ENCODE measurements at regions not wholly inside any gene's neighbourhood (a gene's known extent, or its start where the extent isn't known, plus 50 kb on each side); places are given as distances from the start of the nearest gene placed in this dataset.

- H3K4me3 ChIP-seq: no peak overlapping the region
- H3K27ac ChIP-seq: no peak overlapping the region
Measured at GRCh38 chr7:21071561-21072501, 285.1 kb upstream of the SP8 start.

- Histone ChIP-seq H3K27ac (no peak overlapping the region), H3K4me3 (no peak overlapping the region)
Measured at GRCh38 chr7:21076054-21076453, 289.4 kb upstream of the SP8 start.

- H3K27ac ChIP-seq: no peak overlapping the region
- H3K4me3 ChIP-seq: no peak overlapping the region
Measured at GRCh38 chr7:21076574-21076973, 289.9 kb upstream of the SP8 start.

- Histone ChIP-seq H3K27ac (no peak overlapping the region), H3K4me3 (no peak overlapping the region)
Measured at GRCh38 chr7:21077602-21078001, 290.9 kb upstream of the SP8 start.

GRCh38 chr7:21084286-21084685, 297.6 kb upstream of the SP8 start:
- Histone ChIP-seq H3K4me3 (no peak overlapping the region), H3K27ac (no peak overlapping the region)

GRCh38 chr7:21086688-21087087, 300.0 kb upstream of the SP8 start:
- Histone ChIP-seq H3K27ac (no peak overlapping the region), H3K4me3 (no peak overlapping the region)

- no peak overlapping the region for H3K27ac ChIP-seq
- H3K4me3 ChIP-seq: no peak overlapping the region
Measured at GRCh38 chr7:21089653-21090052, 303.0 kb upstream of the SP8 start.

GRCh38 chr7:21092766-21093702, 306.3 kb upstream of the SP8 start:
- no peak overlapping the region for H3K4me3 ChIP-seq
- no peak overlapping the region for H3K27ac ChIP-seq

GRCh38 chr7:21094589-21094988, 307.9 kb upstream of the SP8 start:
- no peak overlapping the region for H3K27ac ChIP-seq
- H3K4me3 ChIP-seq: no peak overlapping the region

- H3K4me3 ChIP-seq: no peak overlapping the region
- H3K27ac ChIP-seq: no peak overlapping the region
Measured at GRCh38 chr7:21099432-21099831, 312.7 kb upstream of the SP8 start.

- H3K27ac ChIP-seq: no peak overlapping the region
- H3K4me3 ChIP-seq: no peak overlapping the region
Measured at GRCh38 chr7:21099955-21100354, 313.3 kb upstream of the SP8 start.

- H3K27ac ChIP-seq: no peak overlapping the region
- no peak overlapping the region for H3K4me3 ChIP-seq
Measured at GRCh38 chr7:21101541-21101940, 314.9 kb upstream of the SP8 start.

- Histone ChIP-seq H3K27ac (no peak overlapping the region), H3K4me3 (no peak overlapping the region)
Measured at GRCh38 chr7:21103426-21104123, 316.9 kb upstream of the SP8 start.

GRCh38 chr7:21104124-21104500, 317.4 kb upstream of the SP8 start:
- Histone ChIP-seq H3K4me3 (no peak overlapping the region), H3K27ac (no peak overlapping the region)

GRCh38 chr7:21106296-21106732, 319.6 kb upstream of the SP8 start:
- no peak overlapping the region for H3K27ac ChIP-seq
- H3K4me3 ChIP-seq: no peak overlapping the region

GRCh38 chr7:21107101-21107500, 320.4 kb upstream of the SP8 start:
- Histone ChIP-seq H3K4me3 (no peak overlapping the region), H3K27ac (no peak overlapping the region)

- H3K4me3 ChIP-seq: no peak overlapping the region
- no peak overlapping the region for H3K27ac ChIP-seq
Measured at GRCh38 chr7:21108182-21108581, 319.7 kb upstream of the SP4 start.

- no peak overlapping the region for H3K27ac ChIP-seq
- H3K4me3 ChIP-seq: no peak overlapping the region
Measured at GRCh38 chr7:21113609-21114415, 314.1 kb upstream of the SP4 start.

- no peak overlapping the region for H3K4me3 ChIP-seq
Measured at GRCh38 chr7:21123586-21123985, 304.3 kb upstream of the SP4 start.

More at GRCh38 chr7:21123586-21123985, 304.3 kb upstream of the SP4 start:
- no peak overlapping the region for H3K27ac ChIP-seq
